Left ventricle myocardium inferior (tissue), 1 donor: ENCODE measurements at regions not wholly inside any gene's neighbourhood (a gene's known extent, or its start where the extent isn't known, plus 50 kb on each side); places are given as distances from the start of the nearest gene placed in this dataset.
"Not testable (repeated sequence)": the region's sequence is repeated elsewhere in the genome, so short reads cannot be mapped to it uniquely, and the experiment has no call there.

ENCODE experiments used
- DNase-seq: peaks from one replicate; pipeline ENCODE4 v3.0.0-alpha.2; 2020
- H3K27ac ChIP-seq: fragments of 200-600 bp; replicated peaks from 2 replicates; pipeline ENCODE4 v1.8.0; 2021
- H3K27me3 ChIP-seq: fragments of 200-600 bp; 2 replicates; pipeline ENCODE4 v1.8.0; 2021; ENCODE audit warnings: low read depth
- H3K36me3 ChIP-seq: fragments of 200-600 bp; 2 replicates; pipeline ENCODE4 v1.8.0; 2021
- H3K4me1 ChIP-seq: fragments of 200-600 bp; 2 replicates; pipeline ENCODE4 v1.8.0; 2021
- H3K4me3 ChIP-seq: fragments of 200-600 bp; 2 replicates; pipeline ENCODE4 v1.8.0; 2021; ENCODE audit warnings: mild to moderate bottlenecking, moderate library complexity
- H3K9me3 ChIP-seq: fragments of 200-600 bp; replicated peaks from 2 replicates; pipeline ENCODE4 v1.8.0; 2021
- intact Hi-C: fragments of 100-400 bp; cut with micrococcal nuclease; formaldehyde crosslinking; loops from one replicate; pipeline ENCODE4 v1.11.0; 2022
- TF ChIP-seq, protein P1 (sequence below): fragments of 200-600 bp; IDR thresholded peaks from 2 replicates; pipeline ENCODE4 v1.8.0; 2021; ENCODE audit warnings: antibody characterized with exemption, mild to moderate bottlenecking, borderline replicate concordance
- donor health status: DM: no; HTN: yes; CAD: no; lungs with severe emphysema.

DNA sequence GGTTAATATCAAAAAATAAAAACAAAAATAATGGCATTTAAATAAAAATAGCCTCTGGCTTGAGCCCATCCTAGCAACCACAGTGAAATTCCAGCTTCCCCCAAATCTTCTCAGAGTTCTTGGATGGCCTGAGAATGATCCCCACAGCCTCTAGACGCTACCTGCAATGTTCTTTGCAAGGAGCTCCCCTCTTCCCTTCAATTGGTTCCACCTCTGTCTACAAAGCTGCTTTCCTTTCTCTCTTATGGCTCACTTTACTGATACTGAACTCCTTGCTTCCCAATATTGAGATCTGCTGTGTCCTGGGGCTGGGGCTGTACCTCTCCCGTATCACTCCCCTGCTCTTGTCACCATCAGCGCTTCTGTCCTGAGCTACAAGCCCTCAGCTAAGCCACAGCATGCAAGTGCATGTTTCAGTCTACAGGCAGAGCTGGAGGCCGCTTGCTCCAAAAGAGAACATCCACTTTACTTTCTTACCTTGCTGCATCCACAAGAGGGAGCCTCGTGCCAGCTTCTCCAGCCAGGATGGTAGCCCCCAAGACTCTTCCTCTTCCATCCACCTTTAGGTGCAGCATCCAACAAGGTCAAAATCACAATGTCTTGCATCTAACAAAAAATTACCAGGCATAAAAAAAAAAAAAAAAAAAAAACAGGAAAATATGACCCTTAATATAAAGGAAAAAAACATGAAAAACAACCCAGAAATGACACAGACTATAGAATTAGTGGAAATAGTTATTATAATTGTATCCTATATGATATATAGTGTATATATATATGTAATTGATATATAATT, 57.4 kb upstream of the PRSS3 start:
- Histone ChIP-seq H3K4me1 (no peaks in the 10 kb centered on the region), H3K4me3 (no peak overlapping the region), H3K36me3 (no peaks in the 10 kb centered on the region), H3K9me3 (peaks cover 18% of the 10 kb centered on the region), H3K27ac (no peak overlapping the region), H3K27me3 (no peaks in the 10 kb centered on the region)
- intact Hi-C loops: no loop called here
- TF ChIP-seq, protein P1, sequence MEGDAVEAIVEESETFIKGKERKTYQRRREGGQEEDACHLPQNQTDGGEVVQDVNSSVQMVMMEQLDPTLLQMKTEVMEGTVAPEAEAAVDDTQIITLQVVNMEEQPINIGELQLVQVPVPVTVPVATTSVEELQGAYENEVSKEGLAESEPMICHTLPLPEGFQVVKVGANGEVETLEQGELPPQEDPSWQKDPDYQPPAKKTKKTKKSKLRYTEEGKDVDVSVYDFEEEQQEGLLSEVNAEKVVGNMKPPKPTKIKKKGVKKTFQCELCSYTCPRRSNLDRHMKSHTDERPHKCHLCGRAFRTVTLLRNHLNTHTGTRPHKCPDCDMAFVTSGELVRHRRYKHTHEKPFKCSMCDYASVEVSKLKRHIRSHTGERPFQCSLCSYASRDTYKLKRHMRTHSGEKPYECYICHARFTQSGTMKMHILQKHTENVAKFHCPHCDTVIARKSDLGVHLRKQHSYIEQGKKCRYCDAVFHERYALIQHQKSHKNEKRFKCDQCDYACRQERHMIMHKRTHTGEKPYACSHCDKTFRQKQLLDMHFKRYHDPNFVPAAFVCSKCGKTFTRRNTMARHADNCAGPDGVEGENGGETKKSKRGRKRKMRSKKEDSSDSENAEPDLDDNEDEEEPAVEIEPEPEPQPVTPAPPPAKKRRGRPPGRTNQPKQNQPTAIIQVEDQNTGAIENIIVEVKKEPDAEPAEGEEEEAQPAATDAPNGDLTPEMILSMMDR: peak; percentile 60
- DNase-seq: peak; percentile 22

GRCh38 chr9:33739398-33739797, 56.0 kb upstream of the PRSS3 start:
- TF ChIP-seq, protein P1: no peak
- peaks cover 18% of the 10 kb centered on the region for H3K9me3 ChIP-seq
- no peak overlapping the region for H3K27ac ChIP-seq
- H3K4me1 ChIP-seq: no peaks in the 10 kb centered on the region
- H3K36me3 ChIP-seq: no peaks in the 10 kb centered on the region
- no peak overlapping the region for H3K4me3 ChIP-seq
- DNase-seq: no peak
- no peaks in the 10 kb centered on the region for H3K27me3 ChIP-seq
- intact Hi-C loops: no loop called here

- Histone ChIP-seq H3K9me3 (peaks cover 18% of the 10 kb centered on the region), H3K36me3 (no peaks in the 10 kb centered on the region), H3K27me3 (no peaks in the 10 kb centered on the region), H3K4me1 (no peaks in the 10 kb centered on the region), H3K4me3 (no peak overlapping the region), H3K27ac (no peak overlapping the region)
- TF ChIP-seq, protein P1: no peak
- DNase-seq: no peak
- intact Hi-C loops: no loop called here
These were observed 55.3 kb upstream of the PRSS3 start for GRCh38 chr9:33740075-33740474.

DNA sequence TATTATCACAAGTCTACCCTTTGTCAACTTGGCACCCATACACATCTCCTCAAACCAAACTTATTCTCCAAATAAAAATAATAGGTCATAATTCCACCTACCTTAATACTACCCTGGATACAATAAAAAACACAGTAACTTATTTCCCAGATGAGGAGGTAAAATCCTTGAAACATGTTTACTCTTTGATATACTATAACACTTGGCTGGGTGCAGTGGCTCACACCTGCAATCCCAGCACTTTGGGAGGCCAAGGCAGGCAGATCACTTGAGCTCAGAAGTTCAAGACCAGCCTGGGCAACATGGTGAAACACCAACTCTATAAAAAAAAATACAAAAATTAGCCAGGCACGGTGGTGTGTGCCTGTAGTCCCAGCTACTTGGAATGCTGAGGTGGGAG, 54.4 kb upstream of the PRSS3 start:
- H3K27ac ChIP-seq, DNase-seq, intact Hi-C loops, H3K4me1 ChIP-seq, H3K27me3 ChIP-seq, H3K36me3 ChIP-seq, H3K4me3 ChIP-seq: not testable (repeated sequence)
- H3K9me3 ChIP-seq: peaks cover 18% of the 10 kb centered on the region

GRCh38 chr9:33742051-33742450, 53.3 kb upstream of the PRSS3 start:
- no peak for DNase-seq
- TF ChIP-seq, protein P1: no peak
- intact Hi-C loops: no loop called here
- H3K9me3 ChIP-seq: peaks cover 18% of the 10 kb centered on the region
- H3K27me3 ChIP-seq: peaks cover 5% of the 10 kb centered on the region
- H3K4me3 ChIP-seq: no peak overlapping the region
- H3K36me3 ChIP-seq: no peaks in the 10 kb centered on the region
- H3K27ac ChIP-seq: no peak overlapping the region
- no peaks in the 10 kb centered on the region for H3K4me1 ChIP-seq

DNA sequence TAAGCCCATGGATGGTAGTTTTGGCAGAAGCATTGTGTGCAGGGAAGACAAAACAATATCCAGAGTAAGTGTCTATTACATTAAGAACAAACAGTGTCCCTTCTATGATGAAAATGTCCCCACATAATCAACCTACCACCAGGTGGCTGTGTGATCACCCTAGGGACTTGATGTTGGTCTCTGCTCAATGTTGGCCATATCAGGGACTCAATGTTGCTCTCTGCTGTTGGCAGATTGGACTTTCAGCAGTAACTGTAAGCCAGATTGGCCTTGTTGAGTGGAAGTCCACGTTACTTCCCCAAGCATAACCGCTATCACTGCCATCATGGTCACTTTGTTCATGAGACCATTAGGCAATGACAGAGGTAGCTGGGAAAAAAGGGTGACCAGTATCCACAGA, 52.8 kb upstream of the PRSS3 start:
- H3K27me3 ChIP-seq: peaks cover 7% of the 10 kb centered on the region
- TF ChIP-seq, protein P1: no peak
- intact Hi-C loops: no loop called here
- H3K36me3 ChIP-seq: no peaks in the 10 kb centered on the region
- H3K9me3 ChIP-seq: peaks cover 18% of the 10 kb centered on the region
- H3K27ac ChIP-seq: no peak overlapping the region
- DNase-seq: no peak
- H3K4me3 ChIP-seq: no peak overlapping the region
- no peaks in the 10 kb centered on the region for H3K4me1 ChIP-seq
